Fibroblast of lung (primary cell): ENCODE measurements at regions not wholly inside any gene's neighbourhood (a gene's known extent, or its start where the extent isn't known, plus 50 kb on each side); places are given as distances from the start of the nearest gene placed in this dataset.

Experiments used
- EZH2 ChIP-seq: IDR thresholded peaks from 2 replicates; pipeline ENCODE4 v1.5.1; 2012; ENCODE audit warnings: low read length, control low read depth, mild to moderate bottlenecking; ENCODE audit errors: missing control alignments
- TF ChIP-seq, protein P1 (sequence below), 2 donors: IDR thresholded peaks in 1 of 2; conservative IDR thresholded peaks in 1 of 2; 1 replicate in 1 of 2; 2 replicates in 1 of 2; pipeline ENCODE4 v1.5.1; 2011 to 2012; ENCODE audit warnings: low read length in 2 of 2, control low read depth in 1 of 2, inconsistent platforms in 1 of 2, low read depth in 1 of 2, mild to moderate bottlenecking in 1 of 2

DNA sequence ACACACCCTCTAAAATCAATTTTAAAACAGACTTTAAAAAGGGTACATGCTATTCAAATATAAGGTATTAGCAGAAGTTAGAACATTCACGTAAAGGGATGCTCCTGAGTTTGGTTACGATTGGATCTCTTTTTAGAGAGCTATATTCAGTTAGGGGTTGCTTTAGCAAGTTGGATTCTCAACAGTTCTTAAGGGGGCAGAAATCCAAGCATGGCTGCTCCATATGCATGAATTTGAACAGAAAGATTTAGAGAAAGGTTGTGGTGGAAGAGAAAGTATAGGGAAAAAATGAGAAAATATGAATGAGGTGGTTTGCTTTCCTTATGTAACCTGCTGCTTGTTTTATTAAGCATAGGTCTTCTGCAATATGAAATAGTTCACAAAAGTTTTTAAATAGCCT is 855.1 kb downstream of the SORCS1 start:
- TF ChIP-seq EZH2: no peak
- TF ChIP-seq, protein P1, sequence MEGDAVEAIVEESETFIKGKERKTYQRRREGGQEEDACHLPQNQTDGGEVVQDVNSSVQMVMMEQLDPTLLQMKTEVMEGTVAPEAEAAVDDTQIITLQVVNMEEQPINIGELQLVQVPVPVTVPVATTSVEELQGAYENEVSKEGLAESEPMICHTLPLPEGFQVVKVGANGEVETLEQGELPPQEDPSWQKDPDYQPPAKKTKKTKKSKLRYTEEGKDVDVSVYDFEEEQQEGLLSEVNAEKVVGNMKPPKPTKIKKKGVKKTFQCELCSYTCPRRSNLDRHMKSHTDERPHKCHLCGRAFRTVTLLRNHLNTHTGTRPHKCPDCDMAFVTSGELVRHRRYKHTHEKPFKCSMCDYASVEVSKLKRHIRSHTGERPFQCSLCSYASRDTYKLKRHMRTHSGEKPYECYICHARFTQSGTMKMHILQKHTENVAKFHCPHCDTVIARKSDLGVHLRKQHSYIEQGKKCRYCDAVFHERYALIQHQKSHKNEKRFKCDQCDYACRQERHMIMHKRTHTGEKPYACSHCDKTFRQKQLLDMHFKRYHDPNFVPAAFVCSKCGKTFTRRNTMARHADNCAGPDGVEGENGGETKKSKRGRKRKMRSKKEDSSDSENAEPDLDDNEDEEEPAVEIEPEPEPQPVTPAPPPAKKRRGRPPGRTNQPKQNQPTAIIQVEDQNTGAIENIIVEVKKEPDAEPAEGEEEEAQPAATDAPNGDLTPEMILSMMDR (conservative IDR thresholded peaks at IDR 0.05 in 1 of 2, IDR thresholded peaks at IDR 0.05 in 1 of 2; ENCODE audit: low read depth in 1 of 2, low read length in 2 of 2): no peak
